Esophagus muscularis mucosa (tissue), 4 donors: ENCODE measurements at regions not wholly inside any gene's neighbourhood (a gene's known extent, or its start where the extent isn't known, plus 50 kb on each side); places are given as distances from the start of the nearest gene placed in this dataset.

ENCODE experiments used
- DNase-seq: peaks from one replicate; pipeline ENCODE4 v3.0.0-alpha.2; 2017; ENCODE audit errors: extremely low spot score
- H3K27ac ChIP-seq, 4 donors: fragments of 200-600 bp; sonication (generic); replicated peaks in 1 of 4; 1 replicate in 3 of 4; 2 replicates in 1 of 4; pipeline ENCODE4 v1.5.1; 2016 to 2019; ENCODE audit warnings: mild to moderate bottlenecking in 1 of 4
- H3K27me3 ChIP-seq, 4 donors: fragments of 200-600 bp; sonication (generic); one replicate each; pipeline versions ENCODE4 v1.5.1 to v1.6.0; 2016 to 2019
- H3K36me3 ChIP-seq, 4 donors: fragments of 200-600 bp; sonication (generic); one replicate each; pipeline ENCODE4 v1.5.1; 2016 to 2019
- H3K4me1 ChIP-seq, 4 donors: fragments of 200-600 bp; sonication (generic); one replicate each; pipeline ENCODE4 v1.5.1; 2016 to 2019
- H3K4me3 ChIP-seq, 4 donors: fragments of 200-600 bp; sonication (generic); 1 replicate in 2 of 4; 2 replicates in 2 of 4; pipeline ENCODE4 v1.5.1; 2016 to 2019; ENCODE audit warnings: mild to moderate bottlenecking in 4 of 4, moderate library complexity in 1 of 4
- H3K9me3 ChIP-seq, 4 donors: fragments of 200-600 bp; sonication (generic); 1 replicate in 3 of 4; 2 replicates in 1 of 4; pipeline ENCODE4 v1.5.1; 2016 to 2019
- EP300 ChIP-seq: sonication (generic); formaldehyde crosslinking; IDR thresholded peaks from one replicate; pipeline ENCODE4 v1.6.1; 2017; ENCODE audit warnings: antibody characterized with exemption
- POLR2A ChIP-seq: fragments of 450-650 bp; IDR thresholded peaks from one replicate; pipeline ENCODE4 v1.6.1; 2017; ENCODE audit warnings: antibody characterized with exemption, moderate library complexity, mild to moderate bottlenecking, low read depth
- POLR2AphosphoS5 ChIP-seq, 2 donors: sonication (generic); formaldehyde crosslinking; IDR thresholded peaks; one replicate each; pipeline ENCODE4 v1.6.1; 2017; ENCODE audit warnings: antibody characterized with exemption in 2 of 2
- WGBS: methylation state at CpG from one replicate; pipeline ENCODE4 v1.1.5; 2018; 5-methylcytosine and 5-hydroxymethylcytosine counted together
- intact Hi-C: fragments of 100-400 bp; cut with DNase I; formaldehyde crosslinking; loops from one replicate; pipeline ENCODE4 v1.15.1; 2023
- TF ChIP-seq, protein P1 (sequence below), 3 experiments: fragments of 200-600 bp in 2 of 3; fragments of 450-650 bp in 1 of 3; sonication (generic) in 2 of 3; IDR thresholded peaks; one replicate each; pipeline ENCODE4 v1.5.1; 2017 to 2019; ENCODE audit warnings: antibody characterized with exemption in 3 of 3, mild to moderate bottlenecking in 2 of 3, moderate library complexity in 1 of 3

DNA sequence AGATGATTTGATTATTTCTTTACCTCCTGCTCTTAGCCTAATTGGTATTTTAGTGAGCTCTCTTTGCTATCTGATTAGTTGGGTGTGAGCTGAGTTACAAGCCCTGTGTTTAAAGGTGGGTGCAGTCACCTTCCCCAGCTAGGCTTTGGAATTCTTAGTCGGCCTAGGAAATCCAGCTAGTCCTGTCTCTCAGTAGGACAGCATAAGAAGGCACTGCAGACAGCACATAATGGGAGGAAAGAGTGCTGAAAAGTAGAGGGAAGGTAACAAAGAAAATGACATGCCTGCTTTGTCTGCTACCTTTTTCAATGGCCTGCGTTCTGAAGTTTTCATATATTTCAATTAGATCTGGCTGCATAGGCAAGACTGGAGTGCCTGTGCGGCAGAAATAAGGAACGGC is 1794.0 kb upstream of the CELF4 start:
- no peak for DNase-seq
- H3K4me1 ChIP-seq: no peaks in the 10 kb centered on the region
- H3K36me3 ChIP-seq: no peaks in the 10 kb centered on the region
- H3K27me3 ChIP-seq: no peaks in the 10 kb centered on the region
- H3K27ac ChIP-seq: no peak overlapping the region
- H3K9me3 ChIP-seq: no peaks in the 10 kb centered on the region
- H3K4me3 ChIP-seq: no peak overlapping the region
- 96% methylated on average over 4 of the region's 4 CpGs for WGBS
- TF ChIP-seq, protein P1, sequence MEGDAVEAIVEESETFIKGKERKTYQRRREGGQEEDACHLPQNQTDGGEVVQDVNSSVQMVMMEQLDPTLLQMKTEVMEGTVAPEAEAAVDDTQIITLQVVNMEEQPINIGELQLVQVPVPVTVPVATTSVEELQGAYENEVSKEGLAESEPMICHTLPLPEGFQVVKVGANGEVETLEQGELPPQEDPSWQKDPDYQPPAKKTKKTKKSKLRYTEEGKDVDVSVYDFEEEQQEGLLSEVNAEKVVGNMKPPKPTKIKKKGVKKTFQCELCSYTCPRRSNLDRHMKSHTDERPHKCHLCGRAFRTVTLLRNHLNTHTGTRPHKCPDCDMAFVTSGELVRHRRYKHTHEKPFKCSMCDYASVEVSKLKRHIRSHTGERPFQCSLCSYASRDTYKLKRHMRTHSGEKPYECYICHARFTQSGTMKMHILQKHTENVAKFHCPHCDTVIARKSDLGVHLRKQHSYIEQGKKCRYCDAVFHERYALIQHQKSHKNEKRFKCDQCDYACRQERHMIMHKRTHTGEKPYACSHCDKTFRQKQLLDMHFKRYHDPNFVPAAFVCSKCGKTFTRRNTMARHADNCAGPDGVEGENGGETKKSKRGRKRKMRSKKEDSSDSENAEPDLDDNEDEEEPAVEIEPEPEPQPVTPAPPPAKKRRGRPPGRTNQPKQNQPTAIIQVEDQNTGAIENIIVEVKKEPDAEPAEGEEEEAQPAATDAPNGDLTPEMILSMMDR (IDR thresholded peaks at IDR 0.05): no peak
- TF ChIP-seq POLR2AphosphoS5 (IDR thresholded peaks at IDR 0.05) (no peak), EP300 (no peak), POLR2A (no peak)
- intact Hi-C loops: no loop called here

DNA sequence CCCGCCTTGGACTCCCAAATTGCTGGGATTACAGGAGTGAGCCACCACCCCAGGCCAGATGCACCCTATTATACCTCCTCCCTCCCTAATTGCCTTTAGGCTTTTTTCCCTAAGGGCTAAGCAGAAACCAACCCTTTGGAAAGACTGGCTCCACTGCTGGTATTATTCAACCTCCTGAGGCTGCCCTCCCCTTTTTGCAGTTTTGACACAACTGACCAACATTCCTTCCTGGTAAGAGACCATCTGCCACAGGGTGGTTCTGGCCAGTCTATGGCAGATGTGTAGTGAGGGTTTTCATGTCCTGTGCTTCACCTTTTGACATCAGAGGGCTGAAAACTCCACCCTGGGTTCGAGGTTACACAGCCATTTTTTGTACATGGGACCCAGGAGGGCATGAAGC is 1785.3 kb upstream of the CELF4 start:
- 88% methylated on average over 2 of the region's 2 CpGs for WGBS
- Histone ChIP-seq H3K4me1 (no peaks in the 10 kb centered on the region), H3K36me3 (no peaks in the 10 kb centered on the region), H3K9me3 (no peaks in the 10 kb centered on the region), H3K27ac (no peak overlapping the region), H3K27me3 (no peaks in the 10 kb centered on the region), H3K4me3 (no peak overlapping the region)
- DNase-seq: no peak
- TF ChIP-seq POLR2A: no peak
- TF ChIP-seq, protein P1 (IDR thresholded peaks at IDR 0.05): no peak
- intact Hi-C loops: no loop called here

DNA sequence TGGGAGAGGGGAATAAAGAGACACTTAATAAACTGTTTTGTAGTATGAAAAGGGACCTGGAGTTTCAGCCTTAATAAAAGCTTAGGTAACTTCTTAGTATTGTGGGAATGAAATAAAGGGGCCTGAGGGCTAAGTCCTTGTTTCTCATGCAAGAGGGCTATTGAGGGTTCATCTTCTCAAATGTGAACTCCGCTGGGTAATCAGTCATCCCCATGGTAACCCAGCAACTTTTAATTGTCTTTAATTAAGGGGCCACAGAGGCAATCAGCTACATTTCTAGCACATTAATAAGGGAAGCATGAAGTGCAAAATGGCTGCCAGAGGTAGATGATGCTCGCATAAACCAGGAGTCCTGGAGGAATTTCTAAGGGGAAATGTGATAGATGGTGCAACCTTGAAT is 1784.2 kb upstream of the CELF4 start:
- 94% methylated on average over 2 of the region's 2 CpGs for WGBS
- TF ChIP-seq POLR2AphosphoS5 (IDR thresholded peaks at IDR 0.05) (no peak), POLR2A (no peak), EP300 (no peak)
- TF ChIP-seq, protein P1 (IDR thresholded peaks at IDR 0.05): no peak
- Histone ChIP-seq H3K27me3 (no peaks in the 10 kb centered on the region), H3K27ac (no peak overlapping the region), H3K4me1 (no peaks in the 10 kb centered on the region), H3K36me3 (no peaks in the 10 kb centered on the region), H3K9me3 (no peaks in the 10 kb centered on the region), H3K4me3 (no peak overlapping the region)
- intact Hi-C loops: no loop called here
- no peak for DNase-seq

DNA sequence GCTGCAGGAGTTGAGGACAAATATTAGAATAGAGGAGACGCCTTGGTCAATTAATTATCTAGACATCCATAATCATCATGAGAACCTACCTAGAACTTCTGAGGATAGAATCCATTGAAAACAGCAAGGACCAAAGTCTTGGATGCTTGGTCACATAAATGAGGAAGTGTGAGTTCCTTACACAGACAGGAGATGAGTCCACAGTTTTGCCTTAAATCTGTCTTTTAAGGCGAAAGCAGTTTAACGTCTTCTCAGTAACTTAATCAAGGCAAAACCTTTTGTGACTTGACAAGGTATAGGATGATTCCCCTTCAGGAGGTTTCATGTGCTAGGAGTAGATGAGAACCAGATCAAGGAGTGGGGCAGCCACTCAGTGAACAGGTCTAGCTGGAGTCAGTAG is 1783.2 kb upstream of the CELF4 start:
- H3K4me1 ChIP-seq: no peaks in the 10 kb centered on the region
- no peaks in the 10 kb centered on the region for H3K9me3 ChIP-seq
- WGBS: 95% methylated on average over 3 of the region's 3 CpGs
- no peaks in the 10 kb centered on the region for H3K36me3 ChIP-seq
- no peaks in the 10 kb centered on the region for H3K27me3 ChIP-seq
- no peak overlapping the region for H3K4me3 ChIP-seq
- TF ChIP-seq POLR2A: no peak
- no peak for TF ChIP-seq EP300
- TF ChIP-seq, protein P1 (IDR thresholded peaks at IDR 0.05): no peak
- no peak for TF ChIP-seq POLR2AphosphoS5 (IDR thresholded peaks at IDR 0.05)
- no peak for DNase-seq
- no peak overlapping the region for H3K27ac ChIP-seq
- intact Hi-C loops: no loop called here

DNA sequence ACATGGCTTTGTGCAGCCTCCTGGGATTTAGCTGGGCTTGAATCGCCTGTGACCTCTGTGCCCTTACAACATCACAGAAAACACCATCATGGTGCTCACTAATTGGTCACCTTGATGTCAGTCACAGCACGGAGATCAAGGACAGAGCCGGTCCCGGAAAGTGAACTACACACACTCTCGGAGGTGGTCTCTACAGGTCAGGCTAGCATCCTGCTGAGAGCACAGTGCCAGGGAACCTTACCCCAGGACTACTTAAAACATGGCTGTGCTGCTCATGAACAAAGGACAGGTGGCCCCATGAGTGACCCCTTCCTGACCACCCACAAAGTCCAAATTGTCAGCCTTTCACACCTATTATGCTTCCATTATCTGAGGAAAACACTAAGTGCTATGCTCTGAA is 1782.1 kb upstream of the CELF4 start:
- intact Hi-C loops: no loop called here
- DNase-seq: no peak
- no peak for TF ChIP-seq POLR2A
- TF ChIP-seq POLR2AphosphoS5 (IDR thresholded peaks at IDR 0.05): no peak
- no peak for TF ChIP-seq EP300
- TF ChIP-seq, protein P1 (IDR thresholded peaks at IDR 0.05): no peak
- Histone ChIP-seq H3K36me3 (no peaks in the 10 kb centered on the region), H3K27ac (no peak overlapping the region), H3K9me3 (no peaks in the 10 kb centered on the region), H3K4me3 (no peak overlapping the region), H3K27me3 (no peaks in the 10 kb centered on the region), H3K4me1 (no peaks in the 10 kb centered on the region)
- 89% methylated on average over 5 of the region's 5 CpGs for WGBS
